HG02884 (cell line): ENCODE measurements at regions not wholly inside any gene's neighbourhood (a gene's known extent, or its start where the extent isn't known, plus 50 kb on each side); places are given as distances from the start of the nearest gene placed in this dataset.

Source experiments
- ATAC-seq: cut with Tn5 transposase; IDR thresholded peaks from one replicate; pipeline ENCODE4 v1.9.1; 2021; ENCODE audit warnings: mild to moderate bottlenecking, moderate library complexity; ENCODE audit not compliant: unreplicated experiment

GRCh38 chr4:38536716-38537115 lies 127.3 kb upstream of the KLF3 start:
- no peak for ATAC-seq

DNA sequence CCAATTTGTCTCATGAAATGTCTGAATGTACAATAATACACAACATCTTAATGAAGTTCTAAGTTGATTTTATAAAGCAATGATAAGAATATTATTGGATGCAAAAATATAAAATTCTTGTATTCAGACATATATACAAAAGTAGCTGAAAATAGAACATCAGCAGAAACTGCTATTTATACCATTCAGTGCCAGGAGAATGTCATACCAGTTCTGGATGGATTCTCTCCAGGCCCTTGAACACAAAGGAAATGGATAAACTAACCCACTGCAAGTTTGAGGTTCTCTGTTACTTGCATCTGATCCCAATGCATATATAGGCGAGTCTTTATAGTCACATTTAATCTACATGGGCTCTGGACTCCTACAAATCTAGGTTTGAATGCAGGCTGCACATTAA lies 126.3 kb upstream of the KLF3 start:
- ATAC-seq, result no peak

- ATAC-seq, result no peak
Measured at GRCh38 chr4:38538517-38538916, 125.5 kb upstream of the KLF3 start.

DNA sequence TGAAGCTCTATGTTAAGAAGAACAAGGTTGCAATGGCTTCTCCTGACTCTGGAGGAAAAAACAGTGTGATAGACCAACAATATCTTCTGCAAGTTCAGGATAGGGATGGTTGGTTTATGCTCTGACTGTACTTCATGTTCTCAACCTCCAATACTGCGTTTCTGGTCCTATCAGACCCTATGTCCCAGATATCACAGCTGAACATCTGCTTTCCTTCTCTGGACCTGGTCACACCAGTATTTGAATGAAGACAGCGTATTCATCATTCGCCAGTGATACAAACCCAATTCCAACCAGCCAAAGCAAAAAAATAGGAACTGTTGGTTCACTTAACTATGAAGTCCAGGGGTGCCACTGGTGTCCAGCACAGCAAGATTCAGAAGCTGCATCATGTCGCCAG lies 124.5 kb upstream of the KLF3 start:
- no peak for ATAC-seq

GRCh38 chr4:38547052-38547451 lies 116.9 kb upstream of the KLF3 start:
- no peak for ATAC-seq

DNA sequence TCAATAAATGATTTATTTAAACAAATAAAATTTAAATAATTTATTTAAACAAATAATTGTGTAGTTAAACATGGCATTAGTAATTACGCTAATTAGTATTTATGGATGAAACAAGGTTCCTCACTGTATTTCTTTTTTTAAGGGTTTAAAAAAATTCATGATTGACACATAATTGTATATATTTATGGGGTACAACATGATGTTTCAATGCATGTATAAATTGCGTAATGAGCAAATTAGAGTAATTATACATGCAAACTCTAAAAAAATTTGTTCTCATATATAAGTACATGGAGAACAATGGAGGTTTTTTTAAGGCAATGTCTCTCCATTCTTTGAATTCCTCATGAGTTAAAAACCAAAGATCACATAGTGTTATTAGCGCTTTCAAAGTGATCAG lies 115.7 kb upstream of the KLF3 start:
- no peak for ATAC-seq

DNA sequence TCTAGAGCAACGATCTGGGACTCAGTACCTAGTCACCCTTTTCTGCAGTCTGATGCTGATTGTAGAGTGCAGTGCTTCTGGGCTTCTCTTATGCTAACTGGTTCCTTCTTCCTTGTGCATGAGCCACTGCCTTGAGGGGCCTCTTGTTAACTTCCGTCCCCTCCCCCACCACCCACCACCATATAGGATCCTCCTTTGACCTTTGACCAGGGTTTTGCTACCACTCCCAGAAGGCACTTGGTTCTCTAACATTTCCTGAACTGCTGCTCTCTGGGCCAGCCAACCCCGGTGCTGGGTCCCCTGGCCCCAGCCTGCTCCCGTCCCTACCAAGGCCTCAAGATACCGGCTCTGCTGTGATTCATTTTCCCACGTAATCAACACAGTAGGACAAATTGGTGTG lies 104.6 kb upstream of the KLF3 start:
- ATAC-seq, result no peak

DNA sequence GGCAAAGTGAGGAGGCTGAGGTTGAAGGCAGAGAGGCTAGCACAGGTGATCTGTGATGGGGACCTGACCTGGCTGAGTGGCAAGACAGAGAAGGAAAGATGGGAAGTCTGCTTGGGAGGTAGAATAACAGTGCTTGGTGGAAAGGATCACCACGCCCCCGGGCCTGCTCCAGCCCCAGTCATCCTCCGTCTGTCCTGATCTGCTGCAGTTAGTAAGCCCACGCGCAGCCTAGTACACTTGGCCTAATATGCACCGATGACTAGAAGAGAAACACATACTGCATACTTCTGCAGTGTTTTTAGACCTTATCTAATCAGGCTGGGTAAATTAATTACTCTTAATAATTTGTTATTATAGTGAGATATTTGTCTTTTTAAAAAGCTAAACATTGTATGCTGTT lies 103.7 kb upstream of the KLF3 start:
- no peak for ATAC-seq

GRCh38 chr4:38560768-38561558 lies 103.0 kb upstream of the KLF3 start:
- peak; percentile 93 for ATAC-seq

DNA sequence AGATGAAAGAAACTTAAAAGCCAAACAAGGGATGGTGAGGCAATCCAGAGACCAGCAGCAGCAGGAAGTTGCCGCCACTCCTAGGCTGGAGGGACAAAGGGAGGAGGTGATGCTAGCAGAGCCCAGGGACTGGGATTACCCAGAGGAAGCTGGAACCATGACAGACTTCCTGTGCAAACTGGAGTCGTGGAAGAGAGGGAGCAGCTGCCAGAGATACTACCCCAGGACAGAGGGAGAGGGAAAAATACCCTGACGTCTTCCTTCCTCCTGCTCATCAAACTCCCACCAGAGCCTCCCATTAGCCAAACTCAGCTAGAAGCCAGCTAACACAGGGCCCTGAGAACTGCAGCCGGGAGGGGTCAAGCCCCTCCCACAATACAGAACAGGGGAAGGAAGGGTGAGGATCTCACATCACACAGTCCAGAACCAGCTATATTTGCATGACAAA lies 101.2 kb upstream of the KLF3 start:
- ATAC-seq, result no peak

DNA sequence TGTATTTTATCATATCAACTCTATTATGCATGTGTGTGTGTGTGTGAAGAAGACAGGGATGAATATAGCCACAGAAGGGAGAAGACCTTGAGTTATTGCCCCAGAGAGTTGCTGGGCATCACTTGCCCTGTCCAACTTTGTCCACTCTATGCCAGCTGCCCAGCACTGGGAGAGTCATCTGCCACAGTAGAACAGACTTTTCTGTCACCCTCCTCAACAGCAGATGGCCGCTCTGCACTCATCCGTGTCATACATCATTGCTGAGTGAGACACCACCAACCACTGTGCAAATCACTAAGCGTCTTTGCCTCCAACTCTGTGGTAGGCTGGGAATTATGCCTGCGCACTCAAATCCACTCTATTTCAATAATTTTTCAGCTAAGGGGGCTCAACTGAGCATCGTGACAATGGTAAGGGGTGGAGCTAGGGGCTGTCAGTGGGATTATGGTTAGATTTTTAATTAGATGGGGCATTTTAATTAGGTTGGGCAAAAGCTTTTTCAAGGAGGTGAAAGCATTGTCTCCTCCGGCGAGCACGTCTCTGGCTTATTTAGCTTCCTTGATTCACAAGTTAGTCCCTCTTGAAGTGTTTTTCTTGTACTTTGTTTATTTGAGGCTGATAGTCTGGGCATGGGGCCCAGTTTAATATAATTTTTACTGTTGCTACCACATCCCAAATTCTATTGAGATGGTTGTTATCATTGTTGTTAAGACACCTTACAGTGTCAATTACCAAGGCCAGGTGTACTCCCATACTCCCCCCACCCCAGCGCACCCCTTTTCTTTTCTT lies 100.1 kb upstream of the KLF3 start:
- no peak for ATAC-seq

DNA sequence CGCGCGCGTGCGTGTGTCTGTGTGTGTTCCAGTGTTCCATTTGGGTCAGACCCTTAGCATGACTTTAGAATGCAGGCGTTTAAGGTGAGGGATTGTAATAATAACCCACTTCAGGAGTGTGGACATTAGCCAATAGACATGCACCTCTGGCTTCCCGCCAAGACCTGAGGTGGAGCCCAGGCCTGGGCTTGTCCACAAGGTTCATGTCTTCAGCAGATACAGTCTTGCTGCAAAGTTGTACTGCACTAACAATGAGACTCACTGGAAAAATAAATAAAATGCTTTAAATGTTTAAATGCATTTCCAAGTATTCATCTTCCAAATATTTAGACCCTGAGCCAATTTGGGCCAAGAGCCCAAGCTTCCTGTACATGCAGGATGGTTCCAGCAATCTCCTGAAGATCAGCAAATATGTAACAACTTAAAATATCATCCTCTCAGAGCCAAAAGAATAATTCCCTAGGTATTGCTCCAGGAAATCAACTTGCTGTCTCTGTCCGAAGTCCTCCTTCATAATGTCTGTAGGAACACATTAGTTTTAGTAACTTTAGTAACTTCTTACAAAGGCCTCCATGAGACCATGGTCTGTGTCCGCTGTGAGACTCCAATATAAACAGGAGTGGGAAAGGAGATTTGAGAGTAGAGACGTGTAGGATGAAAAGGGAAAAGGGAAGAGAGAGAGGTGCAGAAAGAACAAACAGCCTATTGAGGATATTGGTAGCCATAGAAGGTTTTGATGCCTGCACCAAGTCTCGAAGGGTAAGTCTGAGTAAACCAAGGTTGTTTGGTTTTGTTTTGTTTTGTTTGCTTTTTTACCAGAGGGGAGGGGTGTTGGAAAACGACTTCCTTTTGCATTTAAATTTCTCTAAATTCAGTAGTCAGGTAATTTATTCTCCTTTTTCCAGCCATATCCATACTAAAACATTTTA lies 98.5 kb upstream of the KLF3 start:
- no peak for ATAC-seq

DNA sequence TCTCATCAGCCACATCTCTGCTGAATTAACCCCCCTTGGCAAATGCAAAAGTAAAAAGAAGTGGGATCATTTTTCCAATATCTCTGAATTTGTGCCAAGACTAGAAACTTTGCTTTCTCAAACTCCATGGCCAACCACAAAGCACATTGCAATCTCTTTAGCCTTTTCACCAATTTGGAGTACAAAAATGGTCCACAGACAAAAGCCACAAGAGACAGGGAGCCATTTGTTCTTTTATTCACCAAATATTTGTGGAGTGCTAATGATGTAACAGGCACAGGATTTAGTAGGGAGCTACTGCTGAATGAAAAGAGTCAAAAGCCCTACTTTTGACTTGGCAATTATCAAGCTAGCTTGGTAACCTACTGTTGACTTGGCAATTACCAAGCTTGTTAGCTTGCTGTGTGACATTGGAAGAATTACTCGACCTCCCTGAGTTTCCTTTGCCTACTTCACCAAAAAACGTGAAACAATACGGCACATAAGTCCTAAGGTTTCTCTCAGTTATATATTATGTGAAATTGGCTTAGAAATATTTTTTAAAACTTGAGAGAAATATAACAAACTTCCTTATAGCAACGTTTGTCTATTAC lies 97.1 kb upstream of the KLF3 start:
- no peak for ATAC-seq

GRCh38 chr4:38567457-38567856 lies 96.5 kb upstream of the KLF3 start:
- no peak for ATAC-seq

DNA sequence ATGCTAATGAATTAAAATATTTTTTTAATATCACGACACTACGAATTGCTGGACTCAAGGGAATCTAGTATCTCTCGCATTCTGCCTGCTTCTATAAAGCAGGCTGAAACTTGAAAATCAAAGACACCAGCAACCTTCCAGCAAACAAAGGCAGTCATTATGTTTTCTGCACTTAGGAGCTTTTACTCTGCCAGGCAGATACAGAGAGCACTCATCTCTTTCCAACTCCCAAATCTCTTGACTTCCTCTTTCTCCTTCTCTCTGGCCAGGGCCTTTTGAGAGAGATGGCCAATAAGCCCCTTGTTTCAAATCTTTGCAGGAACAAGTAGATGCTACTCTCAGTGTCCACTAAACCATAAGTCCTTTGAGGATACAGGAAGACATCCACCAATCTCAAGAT lies 95.2 kb upstream of the KLF3 start:
- ATAC-seq, result no peak

GRCh38 chr4:38570647-38571276 lies 93.2 kb upstream of the KLF3 start:
- no peak for ATAC-seq

DNA sequence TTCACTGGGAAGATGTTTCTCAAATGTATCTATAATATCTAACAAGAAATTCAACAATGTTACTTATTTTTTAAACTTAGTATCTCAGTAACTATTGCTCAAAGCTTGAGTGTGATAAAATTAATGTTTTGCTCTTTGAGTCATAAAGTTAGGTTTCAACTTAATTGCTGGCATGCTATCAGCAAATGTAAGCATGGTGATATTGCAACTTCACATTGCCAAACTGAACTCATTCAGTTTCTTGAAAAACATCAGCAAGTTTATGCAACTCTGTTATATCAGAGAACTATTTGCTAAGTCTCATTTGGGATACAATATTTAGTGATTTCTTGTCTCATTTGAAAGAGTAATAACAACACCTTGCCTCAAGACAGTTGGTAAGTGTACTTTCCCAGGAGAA lies 91.2 kb upstream of the KLF3 start:
- ATAC-seq, result no peak

- no peak for ATAC-seq
Measured at GRCh38 chr4:38574559-38575333, 89.3 kb upstream of the KLF3 start.

DNA sequence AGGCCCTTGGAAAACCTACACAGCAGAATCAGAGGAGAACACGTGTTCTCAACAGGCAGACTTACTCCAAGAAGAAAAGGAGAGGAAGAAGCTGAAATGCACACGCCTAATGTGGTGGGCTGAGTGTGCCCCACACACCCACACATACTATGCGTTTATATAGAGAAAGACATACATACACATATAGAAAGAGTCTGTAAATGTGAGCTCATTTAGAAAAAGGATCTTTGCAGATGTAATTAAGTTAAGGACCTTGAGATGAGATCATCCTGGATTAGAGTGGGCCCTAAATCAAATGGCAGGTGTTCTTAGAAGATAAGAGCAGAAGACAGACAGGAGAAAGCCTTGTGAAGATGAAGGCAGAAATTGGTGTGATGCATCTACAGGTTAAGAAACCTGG lies 87.2 kb upstream of the KLF3 start:
- ATAC-seq, result no peak

DNA sequence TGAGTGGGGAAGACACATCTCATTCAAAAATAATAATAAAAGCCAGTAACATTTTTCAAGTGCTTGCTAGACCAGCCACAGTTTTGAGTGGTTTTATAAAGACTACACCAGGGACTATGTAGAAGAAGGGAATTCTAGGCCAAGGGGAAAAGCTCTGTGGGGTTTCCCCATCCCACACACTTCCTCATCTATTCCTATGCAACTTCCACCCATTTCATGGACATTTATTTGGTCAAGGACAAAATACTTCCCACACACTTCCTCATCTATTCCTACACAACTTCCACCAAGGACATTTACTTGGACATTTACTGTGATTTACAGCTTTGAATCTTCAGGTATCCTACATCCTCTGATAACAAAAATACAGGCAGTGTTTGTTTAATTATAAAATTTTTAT lies 86.5 kb upstream of the KLF3 start:
- no peak for ATAC-seq
